ENCODE measurements at regions not wholly inside any gene's neighbourhood (a gene's known extent, or its start where the extent isn't known, plus 50 kb on each side); places are given as distances from the start of the nearest gene placed in this dataset.
"Not testable (repeated sequence)": the region's sequence is repeated elsewhere in the genome, so short reads cannot be mapped to it uniquely, and the experiment has no call there.

DNA sequence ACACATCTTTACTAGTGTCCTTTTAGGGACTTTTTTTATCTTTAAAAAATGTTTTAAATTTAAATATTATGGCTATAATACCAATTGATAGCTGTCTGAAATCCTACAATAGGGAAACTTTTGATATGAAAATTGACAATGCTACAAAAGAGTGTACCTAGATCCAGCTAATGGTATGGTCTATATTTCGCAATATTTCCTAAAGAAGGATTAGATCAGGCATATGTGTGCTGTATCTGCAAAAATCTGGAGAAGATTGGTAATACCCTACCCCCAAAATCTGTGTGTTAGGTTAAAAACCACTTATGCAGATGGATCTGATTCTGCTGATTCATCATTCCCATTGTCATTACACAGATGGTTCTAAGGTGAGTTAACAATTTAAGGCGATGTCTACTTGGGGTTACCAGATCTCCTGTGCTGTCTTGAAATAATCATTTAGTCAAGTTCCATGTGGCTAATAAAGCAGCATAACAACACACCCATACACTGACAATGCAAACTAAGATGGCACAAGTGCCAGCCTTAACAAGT is 137.1 kb downstream of the GASK1B start:
- H3K27me3 ChIP-seq (replicated peaks; ENCODE audit: insufficient read depth), result no peaks in the 10 kb centered on the region
- TF ChIP-seq POLR2A (IDR thresholded peaks at IDR 0.05), result no peak
- TF ChIP-seq, protein P1, sequence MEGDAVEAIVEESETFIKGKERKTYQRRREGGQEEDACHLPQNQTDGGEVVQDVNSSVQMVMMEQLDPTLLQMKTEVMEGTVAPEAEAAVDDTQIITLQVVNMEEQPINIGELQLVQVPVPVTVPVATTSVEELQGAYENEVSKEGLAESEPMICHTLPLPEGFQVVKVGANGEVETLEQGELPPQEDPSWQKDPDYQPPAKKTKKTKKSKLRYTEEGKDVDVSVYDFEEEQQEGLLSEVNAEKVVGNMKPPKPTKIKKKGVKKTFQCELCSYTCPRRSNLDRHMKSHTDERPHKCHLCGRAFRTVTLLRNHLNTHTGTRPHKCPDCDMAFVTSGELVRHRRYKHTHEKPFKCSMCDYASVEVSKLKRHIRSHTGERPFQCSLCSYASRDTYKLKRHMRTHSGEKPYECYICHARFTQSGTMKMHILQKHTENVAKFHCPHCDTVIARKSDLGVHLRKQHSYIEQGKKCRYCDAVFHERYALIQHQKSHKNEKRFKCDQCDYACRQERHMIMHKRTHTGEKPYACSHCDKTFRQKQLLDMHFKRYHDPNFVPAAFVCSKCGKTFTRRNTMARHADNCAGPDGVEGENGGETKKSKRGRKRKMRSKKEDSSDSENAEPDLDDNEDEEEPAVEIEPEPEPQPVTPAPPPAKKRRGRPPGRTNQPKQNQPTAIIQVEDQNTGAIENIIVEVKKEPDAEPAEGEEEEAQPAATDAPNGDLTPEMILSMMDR (IDR thresholded peaks at IDR 0.05), result no peak
- TF ChIP-seq POLR2AphosphoS5 (IDR thresholded peaks at IDR 0.05), result no peak
- WGBS, result 93% methylated on average over 2 of the region's 2 CpGs
- no peak overlapping the region for H3K4me3 ChIP-seq
- H3K27ac ChIP-seq, result no peak overlapping the region
- intact Hi-C loops (cut with DNase I), result no loop called here
- H3K36me3 ChIP-seq, result no peaks in the 10 kb centered on the region
- no peaks in the 10 kb centered on the region for H3K9me3 ChIP-seq
- no peaks in the 10 kb centered on the region for H3K4me1 ChIP-seq (replicated peaks)
- DNase-seq (ENCODE audit: low spot score), result no peak

DNA sequence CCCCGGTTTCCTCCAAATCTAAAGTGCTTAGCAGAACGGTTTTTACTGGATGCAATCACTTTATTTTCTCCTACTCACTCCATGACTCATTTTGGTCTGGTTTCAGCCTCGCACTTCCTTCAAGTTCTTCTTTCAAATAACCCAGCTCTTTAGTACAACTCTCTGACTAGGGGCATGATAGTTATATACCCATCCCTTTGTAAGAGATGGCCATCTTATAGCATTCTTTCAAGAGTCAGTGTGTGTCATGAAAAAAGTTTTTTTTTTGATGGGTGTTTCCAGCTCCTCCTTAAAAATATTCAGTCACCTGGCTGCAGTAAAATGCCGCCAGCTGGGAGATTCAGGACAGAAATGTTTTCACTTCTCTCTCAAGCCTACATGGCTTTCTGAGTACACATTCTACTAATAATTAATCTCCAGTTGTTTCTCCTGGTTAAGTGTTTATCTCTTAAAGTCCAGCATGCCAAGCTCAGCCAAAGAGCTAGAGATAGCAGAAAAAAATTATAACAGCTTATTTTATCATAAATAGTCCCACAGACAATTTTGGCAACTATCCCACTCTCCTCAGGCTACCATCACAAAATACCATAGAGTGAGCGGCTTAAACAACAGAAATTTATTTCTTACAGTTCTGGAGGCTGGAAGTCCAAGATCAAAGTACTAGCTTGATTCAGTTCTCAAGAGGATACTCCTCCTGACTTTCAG is 139.3 kb downstream of the GASK1B start:
- no peak for DNase-seq (ENCODE audit: low spot score)
- TF ChIP-seq POLR2AphosphoS5 (IDR thresholded peaks at IDR 0.05) (no peak), POLR2A (IDR thresholded peaks at IDR 0.05) (no peak)
- TF ChIP-seq, protein P1 (IDR thresholded peaks at IDR 0.05), result no peak
- Histone ChIP-seq H3K4me1 (replicated peaks) (no peaks in the 10 kb centered on the region), H3K27ac (no peak overlapping the region), H3K9me3 (no peaks in the 10 kb centered on the region), H3K27me3 (replicated peaks; ENCODE audit: insufficient read depth) (no peaks in the 10 kb centered on the region), H3K4me3 (no peak overlapping the region), H3K36me3 (no peaks in the 10 kb centered on the region)
- intact Hi-C loops (cut with DNase I), result no loop called here
- WGBS, result 69% methylated on average over 5 of the region's 5 CpGs

DNA sequence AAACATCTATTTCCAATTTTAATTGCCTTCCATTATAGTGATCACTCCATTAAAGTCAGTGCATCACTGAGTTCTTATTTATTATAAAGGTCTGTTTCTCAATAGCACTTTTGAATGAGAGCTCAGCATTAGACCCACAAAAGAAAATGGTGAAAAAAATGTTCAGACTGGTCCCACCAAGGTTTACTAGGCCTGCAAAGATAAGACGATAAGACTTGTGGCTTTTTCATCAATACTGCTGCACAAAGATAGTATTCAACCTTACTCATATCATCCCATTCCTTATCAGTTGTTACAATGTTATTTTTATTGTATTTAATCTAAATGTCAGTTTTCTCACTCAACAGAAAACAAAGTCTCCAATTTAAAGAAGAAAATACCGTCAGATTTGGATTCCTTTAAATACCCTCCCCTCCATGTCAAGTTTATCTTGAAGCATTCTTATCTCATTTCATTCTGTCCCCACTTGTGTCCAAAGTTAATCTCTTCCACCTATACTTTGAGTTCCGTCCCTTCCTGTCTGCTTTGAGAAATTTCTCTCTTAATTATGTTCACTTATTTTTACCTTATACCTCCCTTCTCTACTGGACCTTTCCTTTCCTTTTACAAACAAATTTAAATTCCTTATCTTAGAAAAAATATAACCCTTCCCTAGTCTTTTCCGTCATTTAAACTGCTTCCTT is 140.0 kb downstream of the GASK1B start:
- 65% methylated on average over 4 of the region's 4 CpGs for WGBS
- Histone ChIP-seq H3K27me3 (replicated peaks; ENCODE audit: insufficient read depth) (no peaks in the 10 kb centered on the region), H3K27ac (no peak overlapping the region), H3K4me3 (no peak overlapping the region), H3K9me3 (no peaks in the 10 kb centered on the region), H3K4me1 (replicated peaks) (no peaks in the 10 kb centered on the region), H3K36me3 (no peaks in the 10 kb centered on the region)
- no peak for TF ChIP-seq POLR2AphosphoS5 (IDR thresholded peaks at IDR 0.05)
- TF ChIP-seq POLR2A (IDR thresholded peaks at IDR 0.05), result no peak
- intact Hi-C loops (cut with DNase I), result no loop called here
- no peak for DNase-seq (ENCODE audit: low spot score)

DNA sequence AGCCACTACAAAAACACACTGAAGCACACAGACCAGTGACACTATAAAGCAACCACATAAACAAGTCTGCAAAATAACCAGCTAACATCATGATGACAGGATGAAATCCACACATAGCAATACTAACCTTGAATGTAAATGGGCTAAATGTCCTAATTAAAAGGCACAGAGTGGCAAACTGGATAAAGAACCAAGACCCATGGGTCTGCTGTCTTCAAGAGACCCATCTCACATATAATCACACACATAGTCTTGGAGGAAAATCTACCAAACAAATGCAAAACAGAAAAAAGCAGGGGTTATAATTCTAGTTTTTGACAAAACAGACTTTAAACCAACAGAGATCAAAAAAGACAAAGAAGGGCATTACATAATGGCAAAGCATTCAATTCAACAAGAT is 144.4 kb downstream of the GASK1B start:
- H3K27ac ChIP-seq; H3K4me1 ChIP-seq (replicated peaks); intact Hi-C loops (cut with DNase I); H3K4me3 ChIP-seq; DNase-seq (ENCODE audit: low spot score); H3K27me3 ChIP-seq (replicated peaks; ENCODE audit: insufficient read depth); H3K9me3 ChIP-seq; H3K36me3 ChIP-seq: not testable (repeated sequence)

DNA sequence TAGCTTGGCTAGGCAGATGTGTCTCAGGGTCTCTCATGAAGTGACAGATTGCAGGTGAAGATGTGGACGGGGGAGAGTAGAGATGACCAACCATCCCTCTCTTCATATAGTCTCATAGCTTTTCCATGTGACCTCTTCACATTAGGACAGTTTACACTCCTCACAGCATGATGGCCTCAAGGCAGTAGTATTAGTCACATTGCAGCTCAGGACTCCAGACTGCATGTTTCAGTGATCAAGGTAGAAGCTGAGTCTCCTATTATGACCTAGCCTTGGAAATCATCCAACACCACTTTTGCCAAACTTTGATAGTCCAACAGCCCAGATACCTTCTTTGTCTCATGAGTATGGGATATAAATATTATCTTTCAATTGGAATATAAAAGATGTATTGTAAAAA is 147.7 kb downstream of the GASK1B start:
- intact Hi-C loops (cut with DNase I), result no loop called here
- no peaks in the 10 kb centered on the region for H3K36me3 ChIP-seq
- no peak for DNase-seq (ENCODE audit: low spot score)
- WGBS, result 56% methylated on average over 1 of the region's 1 CpG
- no peak for TF ChIP-seq POLR2AphosphoS5 (IDR thresholded peaks at IDR 0.05)
- TF ChIP-seq, protein P1 (IDR thresholded peaks at IDR 0.05), result no peak
- TF ChIP-seq POLR2A (IDR thresholded peaks at IDR 0.05), result no peak
- no peaks in the 10 kb centered on the region for H3K9me3 ChIP-seq
- H3K27ac ChIP-seq, result no peak overlapping the region
- no peaks in the 10 kb centered on the region for H3K4me1 ChIP-seq (replicated peaks)
- H3K4me3 ChIP-seq, result no peak overlapping the region
- H3K27me3 ChIP-seq (replicated peaks; ENCODE audit: insufficient read depth), result no peaks in the 10 kb centered on the region

Data from prostate gland (tissue), 2 donors.